ENCODE measurements at regions not wholly inside any gene's neighbourhood (a gene's known extent, or its start where the extent isn't known, plus 50 kb on each side); places are given as distances from the start of the nearest gene placed in this dataset.

- TF ChIP-seq POLR2A (IDR thresholded peaks at IDR 0.05; ENCODE audit: control extremely low read depth in 1 of 2, low read depth in 2 of 2, low read length in 2 of 2): no peak
- TF ChIP-seq CEBPB (IDR thresholded peaks at IDR 0.05; ENCODE audit: low read depth, low read length): no peak
- TF ChIP-seq ZNF274 (IDR thresholded peaks at IDR 0.05; ENCODE audit: borderline replicate concordance, extremely low read depth, low read length): no peak
- no peak for TF ChIP-seq ATF2 (IDR thresholded peaks at IDR 0.05; ENCODE audit: low read length)
- no peak for TF ChIP-seq CTCF (IDR thresholded peaks at IDR 0.05; ENCODE audit: control extremely low read depth in 1 of 3, insufficient read depth in 1 of 3, low read depth in 1 of 3, low read length in 3 of 3)
- no peak for TF ChIP-seq TEAD4 (IDR thresholded peaks at IDR 0.05; ENCODE audit: low read depth, low read length)
- TF ChIP-seq POLR2AphosphoS5 (IDR thresholded peaks at IDR 0.05; ENCODE audit: low read depth, low read length): no peak
These were observed 1181.2 kb upstream of the CDH9 start for GRCh38 chr5:28219539-28219938.

Measured in H1 (cell line).